Renal cortex interstitium (tissue), 11 donors: ENCODE measurements at regions not wholly inside any gene's neighbourhood (a gene's known extent, or its start where the extent isn't known, plus 50 kb on each side); places are given as distances from the start of the nearest gene placed in this dataset.
"Not testable (repeated sequence)": the region's sequence is repeated elsewhere in the genome, so short reads cannot be mapped to it uniquely, and the experiment has no call there.

Source experiments
- DNase-seq, 11 donors: peaks; one replicate each; pipeline ENCODE4 v3.0.0-alpha.2; 2013; ENCODE audit warnings: low read depth in 9 of 11, low spot score in 4 of 11; ENCODE audit errors: extremely low read depth in 1 of 11

DNA sequence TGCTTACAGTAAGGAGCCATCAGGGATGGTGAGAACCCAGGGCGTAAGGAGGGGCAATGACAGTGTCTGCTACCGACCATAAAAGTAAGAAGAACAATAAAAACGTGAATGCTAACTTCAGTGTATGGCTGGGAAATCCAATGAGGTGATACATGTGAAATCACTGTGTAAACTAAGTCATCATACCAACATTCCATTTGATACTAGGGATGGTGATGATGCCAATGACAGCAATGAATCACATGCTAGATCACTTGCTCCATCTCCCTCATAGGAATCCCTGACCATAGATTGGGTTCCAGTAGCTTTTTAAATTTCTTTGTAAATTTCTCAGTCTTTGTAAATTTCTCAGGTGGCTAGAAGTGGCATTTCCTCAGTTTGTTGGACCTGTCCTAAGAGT is 146.3 kb downstream of the SMIM20 start:
- no peak for DNase-seq

DNA sequence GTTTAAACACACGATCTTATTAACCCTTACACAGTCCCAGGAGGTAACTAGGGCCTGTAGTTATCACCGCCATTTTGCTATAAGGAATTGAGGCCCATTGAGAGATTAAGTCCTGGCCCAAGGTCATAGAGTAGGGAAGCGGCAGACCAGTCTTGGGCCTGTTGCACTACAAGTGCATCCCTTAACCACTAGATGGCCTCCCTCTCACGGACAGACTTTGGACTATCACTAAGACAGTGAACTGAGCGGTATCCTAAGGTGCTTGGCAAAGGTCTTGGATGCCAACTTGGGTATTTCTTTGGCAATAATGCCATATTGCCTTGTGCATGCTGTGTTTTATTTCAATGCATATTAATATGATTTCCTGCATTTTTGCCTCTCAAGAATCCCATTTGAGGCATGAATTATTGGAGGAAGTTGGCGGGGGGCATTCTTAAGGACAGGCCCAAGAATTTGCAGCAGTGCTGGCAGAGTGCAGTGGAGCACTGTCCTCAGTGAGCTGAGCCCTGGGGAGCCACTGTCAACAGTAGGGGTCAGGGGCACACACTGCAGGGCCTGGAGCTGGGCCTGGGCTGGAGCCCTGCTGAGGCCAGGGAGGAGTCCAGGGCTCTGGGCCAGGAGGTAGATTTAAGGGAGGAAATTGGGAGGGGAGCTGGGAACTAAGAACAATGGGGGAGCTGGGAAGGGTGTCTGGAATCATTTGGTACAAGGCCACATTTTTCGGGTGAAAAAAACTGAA is 147.4 kb downstream of the SMIM20 start:
- DNase-seq, result no peak

DNA sequence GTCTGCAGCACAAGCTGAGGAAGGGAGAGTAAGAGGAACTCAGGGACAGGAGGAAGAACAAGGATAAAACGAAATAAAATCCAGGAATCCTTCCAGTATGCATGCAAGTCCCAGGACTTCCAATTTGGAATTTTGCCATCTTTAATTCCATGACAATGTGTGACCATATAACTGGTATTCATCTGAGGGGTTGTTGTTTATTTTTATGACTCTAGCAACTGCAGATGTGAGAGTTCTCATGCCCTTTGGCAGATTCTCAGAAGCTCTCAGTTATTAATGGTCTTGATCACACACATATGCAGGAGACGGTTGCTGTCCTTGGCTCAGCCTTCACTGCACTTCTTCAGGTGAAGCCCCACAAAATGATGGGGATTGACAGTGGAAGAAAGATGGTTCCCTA is 148.2 kb downstream of the SMIM20 start:
- no peak for DNase-seq

DNA sequence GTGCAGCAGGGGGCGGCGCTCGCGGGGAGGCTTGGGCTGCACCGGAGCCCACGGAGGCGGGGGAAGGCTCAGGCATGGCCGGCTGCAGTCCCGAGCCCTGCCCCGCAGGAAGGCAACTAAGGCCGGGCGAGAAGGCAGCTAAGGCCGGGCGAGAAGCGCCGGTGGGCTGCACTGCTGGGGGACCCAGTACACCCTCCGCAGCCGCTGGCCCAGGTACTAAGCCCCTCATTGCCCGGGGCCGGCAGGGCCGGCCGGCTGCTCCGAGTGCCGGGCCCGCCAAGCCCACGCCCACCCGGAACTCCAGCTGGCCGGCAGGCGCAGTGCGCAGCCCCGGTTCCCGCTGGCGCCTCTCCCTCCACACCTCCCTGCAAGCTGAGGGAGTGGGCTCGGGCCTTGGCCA is 150.0 kb downstream of the SMIM20 start:
- DNase-seq, result not testable (repeated sequence)

DNA sequence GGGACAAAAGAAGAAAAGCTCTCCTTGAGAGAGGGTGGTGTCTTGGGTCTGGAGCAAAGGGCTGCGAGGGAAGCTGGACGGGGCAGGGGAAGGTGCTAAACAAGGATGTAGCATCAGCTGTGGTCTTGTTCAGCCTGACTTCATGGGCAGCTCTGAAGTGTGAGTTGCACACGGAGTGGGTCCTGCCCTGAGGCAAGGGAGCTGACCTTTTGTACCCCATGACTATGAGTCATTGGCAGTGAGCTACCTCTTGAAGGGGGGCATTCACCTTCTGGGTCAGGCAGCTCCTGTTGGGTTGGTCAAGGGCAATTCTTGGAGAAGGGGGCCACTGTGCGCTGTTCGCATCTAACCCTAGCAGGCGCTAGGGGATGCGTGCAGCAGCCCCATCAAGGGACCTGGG is 151.8 kb downstream of the SMIM20 start:
- DNase-seq, result no peak

DNA sequence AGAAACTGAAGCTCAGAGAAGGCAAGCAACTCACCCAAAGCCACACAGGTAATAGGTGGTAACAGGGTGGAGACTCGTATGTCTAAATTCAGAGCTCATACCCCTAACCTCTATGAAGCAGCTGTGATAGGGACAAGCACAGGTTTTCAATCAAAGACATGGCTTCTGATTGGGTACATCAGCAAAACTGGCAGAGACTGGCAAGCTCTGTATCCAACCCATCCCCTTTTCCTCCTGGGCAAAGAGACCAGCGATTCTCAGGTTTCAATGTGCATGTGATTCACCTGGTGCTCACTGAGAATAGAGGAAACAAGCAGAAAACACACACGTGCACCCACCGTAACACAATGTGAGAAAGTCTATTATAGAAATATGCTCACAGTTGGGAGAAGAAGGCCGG is 153.0 kb downstream of the SMIM20 start:
- no peak for DNase-seq

DNA sequence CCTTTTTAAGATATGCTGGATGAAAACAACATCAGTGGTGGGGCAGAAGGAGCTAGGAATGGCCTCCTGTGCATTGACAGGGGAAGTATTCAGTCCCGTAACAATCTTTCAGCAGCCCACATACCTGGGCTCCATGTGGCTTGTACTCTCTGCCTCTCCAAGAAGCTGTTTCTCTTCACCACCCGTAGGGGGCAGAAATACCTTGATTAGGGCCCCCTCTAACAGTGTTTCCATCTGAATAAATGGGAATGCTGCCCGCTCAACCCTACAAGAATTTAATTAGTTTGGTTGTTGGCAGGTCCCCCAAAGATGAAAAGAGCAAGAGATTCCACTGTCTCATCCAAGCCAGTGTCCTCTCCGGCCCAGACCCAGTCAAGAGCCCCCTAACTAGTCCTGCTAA is 155.2 kb downstream of the SMIM20 start:
- no peak for DNase-seq

DNA sequence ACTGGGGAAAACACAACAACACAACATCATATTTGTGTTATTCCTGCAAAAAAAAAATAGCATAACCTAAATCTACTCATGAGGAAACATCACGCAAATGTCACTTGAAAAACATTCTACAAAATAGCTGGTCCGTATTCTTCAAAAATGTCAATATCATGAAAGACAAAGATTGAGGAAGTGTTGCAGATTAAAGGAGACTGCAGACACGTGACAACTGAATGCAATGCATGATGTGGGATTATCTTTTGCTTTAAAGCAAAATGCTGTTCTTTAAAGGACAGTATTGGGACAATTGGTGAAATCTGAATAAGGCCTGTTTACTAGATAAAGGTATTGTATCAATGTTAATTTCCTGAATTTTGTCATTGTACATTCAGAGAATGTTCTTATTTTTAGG is 157.7 kb downstream of the SMIM20 start:
- no peak for DNase-seq

DNA sequence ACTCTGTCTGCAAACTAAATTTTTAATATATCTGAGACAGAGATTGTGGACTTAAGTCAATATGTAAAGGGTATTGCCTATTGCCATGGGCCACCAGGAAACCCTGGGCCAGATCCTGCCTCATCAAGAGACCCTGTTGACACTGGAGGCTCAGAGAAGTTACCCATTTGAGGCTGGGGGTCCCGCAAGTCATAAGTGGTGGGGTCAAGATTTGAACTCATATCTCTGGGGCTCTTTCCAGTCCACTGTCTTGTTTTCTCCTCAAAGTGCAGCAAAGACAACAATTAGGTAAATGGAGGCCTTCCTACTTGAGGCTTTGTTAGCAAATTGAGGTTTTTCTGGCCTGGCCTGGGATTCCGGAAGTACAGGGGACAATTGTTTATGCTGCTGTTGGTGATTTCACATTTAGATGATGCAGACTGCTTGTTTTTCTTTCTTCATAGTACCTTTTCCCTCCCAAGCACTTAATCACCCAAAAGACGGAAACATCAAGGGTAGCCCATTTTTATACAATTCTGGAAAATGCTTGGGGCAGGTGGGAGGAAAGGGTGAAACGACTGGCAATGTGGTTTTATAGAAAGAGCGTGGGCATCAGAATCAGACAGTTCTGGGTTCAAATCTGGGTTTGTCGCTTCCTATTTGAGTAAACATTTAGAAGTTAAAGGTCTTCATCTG is 160.0 kb downstream of the SMIM20 start:
- DNase-seq, result no peak

DNA sequence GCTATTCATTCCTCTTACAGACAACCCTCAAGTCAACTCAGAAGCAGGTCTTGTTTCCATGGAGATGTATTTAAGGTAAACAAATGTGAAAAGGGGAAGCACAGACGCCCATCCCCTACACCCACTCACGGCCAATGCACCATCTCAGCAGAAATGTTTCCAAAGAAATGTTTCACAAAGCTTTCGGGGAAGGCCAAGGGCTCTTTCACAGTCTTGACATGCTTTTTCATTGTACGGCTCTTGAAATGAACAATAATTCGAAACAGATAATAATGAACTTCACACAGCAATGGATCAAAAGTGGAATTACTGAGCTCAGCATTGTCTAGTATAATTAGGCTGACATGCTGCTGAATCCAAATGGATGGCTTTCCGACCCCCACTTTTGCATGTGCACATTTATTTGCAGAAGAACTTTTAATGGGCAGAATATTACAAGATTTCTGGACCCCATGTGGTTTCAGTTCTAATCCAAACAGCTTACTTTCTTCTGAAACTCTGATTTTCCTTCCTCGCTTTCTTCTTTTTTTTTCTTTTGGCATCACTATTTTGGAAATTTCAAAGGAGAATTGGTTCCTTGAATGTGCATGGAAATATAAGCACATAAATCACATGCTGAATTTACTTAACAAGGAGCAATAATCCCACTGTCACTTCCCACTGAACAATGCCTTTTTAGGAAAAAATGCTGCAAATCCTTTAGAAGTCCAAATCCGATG is 160.9 kb downstream of the SMIM20 start:
- no peak for DNase-seq

DNA sequence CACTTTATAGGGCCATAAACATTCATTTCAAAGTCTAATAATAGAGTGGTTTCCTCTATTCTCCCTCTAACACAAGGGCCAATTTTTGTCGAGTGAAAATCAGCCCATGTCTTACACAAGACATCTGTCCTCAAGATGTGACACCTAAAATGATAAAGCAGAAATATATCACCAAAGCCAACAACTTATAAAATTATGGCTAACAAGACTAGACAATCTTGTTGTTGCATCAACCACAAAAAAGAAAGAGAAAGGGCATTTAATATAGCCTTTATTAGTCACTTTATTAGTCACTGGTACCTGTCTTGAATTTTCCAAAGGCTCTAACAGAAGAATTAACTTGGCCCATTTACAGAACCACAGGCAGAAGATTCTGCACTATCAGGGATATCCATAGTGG is 161.6 kb downstream of the SMIM20 start:
- DNase-seq, result no peak

DNA sequence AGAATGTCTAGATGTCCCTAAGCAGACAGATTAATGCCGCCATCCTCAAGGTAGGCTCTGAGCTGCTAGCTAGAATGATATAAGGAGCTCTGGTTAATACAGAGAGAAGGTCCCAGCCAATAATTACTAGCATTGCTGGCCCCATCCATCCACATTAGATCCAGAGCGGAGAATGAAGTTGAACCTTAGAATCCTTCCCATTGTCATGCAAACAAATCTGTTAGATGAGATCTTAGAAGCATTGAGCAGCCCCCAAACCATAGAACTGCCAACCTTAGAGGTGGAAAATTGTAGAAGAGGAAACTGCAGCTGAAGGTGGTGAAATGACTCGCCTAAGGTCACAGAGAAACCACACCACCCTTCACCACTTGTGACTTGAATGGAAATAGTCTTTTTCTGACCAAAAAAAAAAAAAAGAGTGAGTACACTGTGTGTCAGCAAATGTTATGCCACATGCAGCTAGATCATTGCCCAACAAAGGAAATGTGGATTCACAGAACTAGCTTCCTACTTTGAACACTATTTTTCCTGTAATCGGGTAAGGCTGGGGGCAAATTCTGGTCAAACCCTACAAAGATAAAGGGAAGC is 162.1 kb downstream of the SMIM20 start:
- no peak for DNase-seq

DNA sequence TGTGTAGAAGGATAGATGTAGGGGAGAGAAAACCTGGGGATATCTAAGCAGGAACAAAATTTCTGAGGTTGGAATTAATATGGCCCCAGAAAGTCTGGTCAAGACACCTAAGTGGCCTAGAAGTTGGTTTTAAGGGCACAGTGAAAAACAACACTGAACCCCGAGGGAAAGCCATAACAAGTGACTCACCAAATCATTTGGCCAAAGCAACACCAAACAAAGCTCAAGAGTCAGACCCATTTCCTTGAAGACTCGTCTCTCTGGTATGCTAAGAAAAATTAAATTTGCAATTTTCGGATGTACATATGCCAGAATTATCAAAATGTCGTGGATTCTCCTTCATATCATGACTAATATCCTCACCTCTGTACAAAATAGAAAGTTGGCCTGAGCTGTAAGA is 162.9 kb downstream of the SMIM20 start:
- DNase-seq, result no peak

DNA sequence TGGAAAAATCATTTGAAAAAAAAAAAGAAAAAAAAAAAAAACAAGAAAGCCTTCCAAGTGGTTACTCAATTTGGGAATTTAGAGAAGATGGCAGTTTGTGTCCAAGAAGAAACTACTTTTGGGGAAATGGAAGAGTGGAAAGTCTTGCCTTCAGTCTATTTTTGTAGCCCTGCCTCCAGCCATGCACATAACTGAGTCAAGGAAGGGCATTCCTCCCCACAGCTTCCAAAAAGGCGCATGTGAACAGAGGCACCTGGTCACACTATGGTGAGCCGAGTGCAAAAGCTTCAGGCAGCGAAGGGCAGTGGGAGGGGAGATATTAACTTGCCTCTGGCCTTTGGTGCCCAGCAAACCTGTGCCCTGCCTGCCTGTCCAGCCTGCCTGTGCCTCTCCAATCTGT is 163.7 kb downstream of the SMIM20 start:
- no peak for DNase-seq

DNA sequence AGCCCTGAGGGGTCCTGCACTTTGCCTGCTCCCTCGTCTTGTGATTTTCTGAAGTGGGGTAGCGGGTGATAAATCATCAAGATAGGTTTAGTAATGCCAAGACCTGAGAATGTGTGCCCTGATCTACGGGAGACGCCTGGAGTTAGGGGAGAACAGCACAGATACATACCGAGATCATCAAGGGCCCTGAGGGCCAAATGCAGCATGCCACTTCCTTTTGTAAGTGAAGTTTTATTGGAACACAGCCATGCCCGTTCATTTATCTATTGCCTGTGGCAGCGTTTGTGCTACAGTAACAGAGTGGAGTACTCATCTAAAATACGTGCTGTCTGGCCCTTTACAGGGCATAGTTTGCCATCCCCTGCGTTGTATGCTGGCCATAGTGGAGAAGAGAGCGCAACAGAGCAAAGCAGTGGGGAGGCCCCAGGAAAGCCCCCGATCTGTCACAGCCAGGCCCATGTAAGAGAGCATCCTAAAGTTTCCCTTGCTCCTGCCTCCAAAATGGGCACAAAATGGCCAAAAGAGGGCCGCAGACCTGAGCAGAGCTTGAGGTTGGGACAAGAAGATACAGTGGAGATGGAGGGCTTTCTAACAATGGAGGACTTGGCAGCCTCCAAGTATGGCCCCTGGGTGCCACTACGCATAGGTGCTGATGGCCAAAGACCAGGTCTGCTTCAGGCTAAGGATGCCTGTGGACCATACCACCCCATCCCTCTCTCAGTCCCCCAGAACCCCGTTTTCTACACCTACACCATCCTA is 167.0 kb downstream of the SMIM20 start:
- DNase-seq, result no peak

DNA sequence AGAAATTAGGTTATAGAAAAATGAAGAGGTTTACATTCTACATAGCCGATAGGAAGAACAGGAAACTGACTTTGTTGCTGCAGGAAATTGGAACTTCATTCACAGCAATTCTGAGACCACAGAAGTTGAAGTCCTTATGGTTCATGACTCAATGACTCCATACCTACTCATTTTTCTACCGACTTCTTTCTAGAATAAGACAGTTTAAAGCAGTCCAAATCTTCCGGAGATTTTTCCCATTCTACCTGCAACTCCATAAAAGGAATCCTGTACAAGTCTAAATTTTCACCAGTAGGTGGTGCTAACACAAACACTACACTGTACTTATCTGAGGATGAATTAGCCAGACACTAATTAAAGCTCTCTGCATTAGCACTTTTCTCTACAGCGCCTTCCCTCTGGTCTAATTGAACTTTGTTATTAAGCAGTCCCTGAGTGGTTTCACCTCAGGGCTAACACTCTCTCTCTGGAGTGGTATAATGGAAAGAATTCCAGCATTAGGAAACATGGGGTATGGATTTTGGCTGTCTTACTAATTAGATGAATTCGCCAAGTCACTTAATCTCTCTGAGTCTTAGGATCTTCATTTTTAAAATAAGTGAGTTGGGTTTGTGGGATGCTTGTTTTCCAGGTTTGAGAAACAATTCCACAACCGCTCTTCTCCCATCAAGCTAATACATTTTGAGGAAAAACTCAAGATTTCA is 167.9 kb downstream of the SMIM20 start:
- peak; percentile 15 to 54 (median 33) for DNase-seq

DNA sequence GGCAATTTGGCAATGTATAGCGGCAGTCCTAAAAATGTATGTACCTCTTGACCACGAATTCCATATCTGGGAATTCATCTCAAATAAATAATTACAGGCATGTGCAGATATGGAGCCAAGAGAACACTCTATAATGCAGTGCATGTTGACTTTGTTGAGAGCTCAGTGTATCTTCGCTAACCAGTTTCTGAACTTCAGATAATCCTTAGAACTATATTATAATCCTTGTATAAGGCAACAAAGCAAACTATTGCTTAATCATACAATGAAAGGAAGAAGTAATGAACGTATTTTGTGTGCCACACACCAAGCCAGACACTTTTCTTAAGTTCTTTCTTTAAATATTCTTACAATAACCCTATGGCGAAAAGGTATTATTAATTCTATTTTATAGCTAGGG is 168.5 kb downstream of the SMIM20 start:
- no peak for DNase-seq

DNA sequence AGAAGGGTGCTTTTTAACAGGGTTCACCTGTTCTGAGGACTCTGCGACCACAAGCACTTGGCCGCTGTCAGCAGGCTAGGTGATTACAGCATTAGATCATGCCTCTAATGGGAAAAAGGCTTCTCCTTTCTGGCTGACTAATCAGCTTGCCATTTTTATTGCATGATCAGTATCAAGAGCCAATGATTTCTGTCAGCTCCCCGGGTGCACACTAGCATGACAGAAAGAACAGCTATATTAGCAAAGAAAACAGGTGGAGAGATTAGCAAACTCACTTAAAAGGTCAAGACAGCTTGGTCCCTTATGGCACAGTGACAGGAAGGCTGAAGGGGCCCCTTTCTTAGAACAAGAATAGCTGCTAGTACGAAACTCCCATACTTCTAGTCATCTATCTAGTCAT is 170.0 kb downstream of the SMIM20 start:
- DNase-seq, result no peak

DNA sequence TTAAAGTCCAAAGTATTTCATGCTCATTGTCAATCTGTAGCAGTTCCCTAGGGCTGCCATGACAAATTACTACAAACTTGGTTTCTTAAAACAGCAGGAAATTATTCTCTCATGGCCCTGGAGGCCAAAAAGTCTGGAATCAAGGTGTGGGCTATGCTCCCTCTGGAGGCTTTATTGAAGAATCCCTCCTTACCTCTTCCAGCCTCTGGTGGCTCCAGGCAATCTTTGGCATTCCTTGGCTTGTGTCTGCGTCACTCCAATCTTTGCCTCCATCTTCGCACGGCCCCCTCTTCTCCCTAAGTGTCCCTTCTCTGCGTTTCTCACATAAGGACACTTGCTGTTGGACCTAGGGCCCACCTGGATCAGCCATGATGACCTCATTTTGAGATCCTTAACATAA is 170.4 kb downstream of the SMIM20 start:
- DNase-seq, result no peak
